Natural killer cell (primary cell): ENCODE measurements at regions not wholly inside any gene's neighbourhood (a gene's known extent, or its start where the extent isn't known, plus 50 kb on each side); places are given as distances from the start of the nearest gene placed in this dataset.

Experiments used
- ATAC-seq, 3 donors: fragments of 150-1000 bp in 2 of 3; fragments of 200-7000 bp in 1 of 3; cut with Tn5 transposase; 1 replicate in 1 of 3; 2 replicates in 2 of 3; pipeline ENCODE4 v1.10.0; 2021; ENCODE audit warnings: mild to moderate bottlenecking in 2 of 3, moderate library complexity in 2 of 3
- DNase-seq, 2 donors: peaks; one replicate each; pipeline versions ENCODE4 v3.0.0 to v3.0.0-alpha.2; 2013 to 2021; ENCODE audit warnings: mixed read lengths in 1 of 2
- H3K27ac ChIP-seq: one replicate; pipeline ENCODE4 v1.5.1; 2013; ENCODE audit warnings: mild to moderate bottlenecking, low read length
- H3K27me3 ChIP-seq: one replicate; pipeline ENCODE4 v1.6.1; 2013; ENCODE audit warnings: low read length; ENCODE audit not compliant: control insufficient read depth, insufficient read depth
- H3K36me3 ChIP-seq: one replicate; pipeline ENCODE4 v1.6.1; 2013; ENCODE audit warnings: low read length; ENCODE audit not compliant: control insufficient read depth, insufficient read depth
- H3K4me1 ChIP-seq: one replicate; pipeline ENCODE4 v1.6.1; 2013; ENCODE audit warnings: low read length; ENCODE audit not compliant: control insufficient read depth, insufficient read depth
- H3K4me3 ChIP-seq: one replicate; pipeline ENCODE4 v1.5.1; 2013; ENCODE audit warnings: low read length
- H3K9me3 ChIP-seq: one replicate; pipeline ENCODE4 v1.6.1; 2013; ENCODE audit warnings: low read length; ENCODE audit not compliant: control insufficient read depth, insufficient read depth
- H3K27ac Mint-ChIP-seq, 2 donors: one replicate each; pipeline ENCODE4 v1.8.0; 2022; ENCODE audit warnings: mild to moderate bottlenecking in 2 of 2, mixed read lengths in 2 of 2, moderate library complexity in 1 of 2
- H3K27me3 Mint-ChIP-seq, 2 donors: one replicate each; pipeline ENCODE4 v1.8.0; 2022; ENCODE audit warnings: low read depth in 2 of 2, mixed read lengths in 2 of 2
- H3K36me3 Mint-ChIP-seq: one replicate; pipeline ENCODE4 v1.8.0; 2022; ENCODE audit warnings: mixed read lengths
- H3K4me1 Mint-ChIP-seq, 2 donors: one replicate each; pipeline ENCODE4 v1.8.0; 2022; ENCODE audit warnings: mixed read lengths in 2 of 2
- H3K4me3 Mint-ChIP-seq: one replicate; pipeline ENCODE4 v1.8.0; 2022; ENCODE audit warnings: mild to moderate bottlenecking, moderate library complexity, mixed read lengths
- H3K9me3 Mint-ChIP-seq, 2 donors: one replicate each; pipeline ENCODE4 v1.8.0; 2022; ENCODE audit warnings: mixed read lengths in 2 of 2
- CTCF ChIP-seq: fragments of 200-600 bp; IDR thresholded peaks from one replicate; pipeline ENCODE4 v1.8.0; 2022; ENCODE audit warnings: antibody characterized with exemption
- WGBS: methylation state at CpG from one replicate; pipeline ENCODE4 v1.1.7; 2013; ENCODE audit warnings: missing lambda C conversion rate; ENCODE audit not compliant: insufficient coverage; 5-methylcytosine and 5-hydroxymethylcytosine counted together
- intact Hi-C: fragments of 100-400 bp; cut with micrococcal nuclease; formaldehyde crosslinking; loops from one replicate; pipeline ENCODE4 v1.14.2; 2022

- Histone ChIP-seq H3K4me1 (no peaks in the 10 kb centered on the region), H3K27me3 (no peaks in the 10 kb centered on the region), H3K36me3 (no peaks in the 10 kb centered on the region), H3K27ac (no peak overlapping the region), H3K9me3 (no peaks in the 10 kb centered on the region), H3K4me3 (no peak overlapping the region)
- WGBS, result 83% methylated on average over 1 of the region's 1 CpG
- Mint-ChIP-seq H3K4me3 (no peak overlapping the region), H3K9me3 (peaks cover 8 to 15% of the 10 kb centered on the region in 2 donors), H3K36me3 (no peaks in the 10 kb centered on the region), H3K4me1 (no peaks in the 10 kb centered on the region), H3K27ac (no peak overlapping the region), H3K27me3 (no peaks in the 10 kb centered on the region)
- DNase-seq (no peak), ATAC-seq (no peak)
- no peak for TF ChIP-seq CTCF
- intact Hi-C loops, result no loop called here
These were observed 154.1 kb upstream of the SYT10 start for GRCh38 chr12:33593753-33594152.

GRCh38 chr12:33596061-33596460 is 156.4 kb upstream of the SYT10 start:
- ATAC-seq (no peak), DNase-seq (no peak)
- no peak overlapping the region for H3K4me3 Mint-ChIP-seq
- H3K9me3 ChIP-seq, result no peaks in the 10 kb centered on the region
- TF ChIP-seq CTCF, result no peak
- H3K27me3 Mint-ChIP-seq, result no peaks in the 10 kb centered on the region
- 52% methylated on average over 1 of the region's 1 CpG for WGBS
- H3K4me1 ChIP-seq, result no peaks in the 10 kb centered on the region
- H3K27ac ChIP-seq, result no peak overlapping the region
- H3K27me3 ChIP-seq, result no peaks in the 10 kb centered on the region
- no peaks in the 10 kb centered on the region for H3K36me3 ChIP-seq
- H3K9me3 Mint-ChIP-seq, result peaks cover 3 to 8% of the 10 kb centered on the region in 2 donors
- intact Hi-C loops, result no loop called here
- no peaks in the 10 kb centered on the region for H3K36me3 Mint-ChIP-seq
- no peak overlapping the region for H3K27ac Mint-ChIP-seq
- H3K4me3 ChIP-seq, result no peak overlapping the region
- no peaks in the 10 kb centered on the region for H3K4me1 Mint-ChIP-seq

- no peak for TF ChIP-seq CTCF
- DNase-seq (no peak), ATAC-seq (no peak)
- Mint-ChIP-seq H3K4me3 (no peak overlapping the region), H3K27ac (no peak overlapping the region), H3K36me3 (no peaks in the 10 kb centered on the region), H3K9me3 (peaks cover 3 to 13% of the 10 kb centered on the region in 2 donors), H3K27me3 (no peaks in the 10 kb centered on the region), H3K4me1 (no peaks in the 10 kb centered on the region)
- no peaks in the 10 kb centered on the region for H3K36me3 ChIP-seq
- no peak overlapping the region for H3K27ac ChIP-seq
- H3K27me3 ChIP-seq, result no peaks in the 10 kb centered on the region
- intact Hi-C loops, result no loop called here
- no peak overlapping the region for H3K4me3 ChIP-seq
- H3K4me1 ChIP-seq, result no peaks in the 10 kb centered on the region
- H3K9me3 ChIP-seq, result no peaks in the 10 kb centered on the region
- 62% methylated on average over 4 of the region's 5 CpGs for WGBS
These were observed 157.2 kb upstream of the SYT10 start for GRCh38 chr12:33596814-33597213.

GRCh38 chr12:33602515-33602914 is 162.9 kb upstream of the SYT10 start:
- Histone ChIP-seq H3K4me1 (no peaks in the 10 kb centered on the region), H3K27me3 (no peaks in the 10 kb centered on the region), H3K27ac (no peak overlapping the region), H3K9me3 (no peaks in the 10 kb centered on the region), H3K36me3 (no peaks in the 10 kb centered on the region), H3K4me3 (no peak overlapping the region)
- TF ChIP-seq CTCF, result no peak
- Mint-ChIP-seq H3K4me3 (no peak overlapping the region), H3K9me3 (peaks cover 5 to 13% of the 10 kb centered on the region in 2 donors), H3K27ac (no peak overlapping the region), H3K36me3 (no peaks in the 10 kb centered on the region), H3K27me3 (no peaks in the 10 kb centered on the region), H3K4me1 (no peaks in the 10 kb centered on the region)
- no peak for DNase-seq
- intact Hi-C loops, result no loop called here
- 58% methylated on average over 1 of the region's 1 CpG for WGBS
- no peak for ATAC-seq
